ENCODE measurements at regions not wholly inside any gene's neighbourhood (a gene's known extent, or its start where the extent isn't known, plus 50 kb on each side); places are given as distances from the start of the nearest gene placed in this dataset.

DNA sequence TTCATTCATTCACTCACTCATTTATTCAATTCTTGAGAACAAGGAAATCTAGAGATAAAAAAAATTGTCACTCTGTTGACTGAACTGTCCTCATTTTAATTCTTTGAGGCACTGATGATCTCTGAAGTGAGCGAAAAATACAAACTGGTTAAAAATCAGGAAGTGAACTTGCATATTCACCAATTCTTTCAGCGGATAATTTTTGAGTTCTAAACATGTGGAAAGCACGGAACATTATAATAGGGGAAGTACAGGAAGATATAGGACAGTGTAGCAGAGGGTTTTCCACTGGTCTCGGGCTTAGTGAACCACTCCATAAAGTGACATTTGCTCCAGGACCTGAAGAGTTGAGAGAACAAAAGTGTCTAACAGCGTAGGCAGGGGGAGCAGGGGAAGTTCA is 169.5 kb downstream of the TLR4 start:
- intact Hi-C loops (cut with DNase I) = no loop called here
- H3K4me1 ChIP-seq = no peaks in the 10 kb centered on the region
- WGBS, 4 donors = 74 to 86% (median 83%) methylated on average over 5 of the region's 5 CpGs
- H3K4me3 ChIP-seq = no peak overlapping the region
- no peaks in the 10 kb centered on the region for H3K9me3 ChIP-seq
- TF ChIP-seq, protein P1, sequence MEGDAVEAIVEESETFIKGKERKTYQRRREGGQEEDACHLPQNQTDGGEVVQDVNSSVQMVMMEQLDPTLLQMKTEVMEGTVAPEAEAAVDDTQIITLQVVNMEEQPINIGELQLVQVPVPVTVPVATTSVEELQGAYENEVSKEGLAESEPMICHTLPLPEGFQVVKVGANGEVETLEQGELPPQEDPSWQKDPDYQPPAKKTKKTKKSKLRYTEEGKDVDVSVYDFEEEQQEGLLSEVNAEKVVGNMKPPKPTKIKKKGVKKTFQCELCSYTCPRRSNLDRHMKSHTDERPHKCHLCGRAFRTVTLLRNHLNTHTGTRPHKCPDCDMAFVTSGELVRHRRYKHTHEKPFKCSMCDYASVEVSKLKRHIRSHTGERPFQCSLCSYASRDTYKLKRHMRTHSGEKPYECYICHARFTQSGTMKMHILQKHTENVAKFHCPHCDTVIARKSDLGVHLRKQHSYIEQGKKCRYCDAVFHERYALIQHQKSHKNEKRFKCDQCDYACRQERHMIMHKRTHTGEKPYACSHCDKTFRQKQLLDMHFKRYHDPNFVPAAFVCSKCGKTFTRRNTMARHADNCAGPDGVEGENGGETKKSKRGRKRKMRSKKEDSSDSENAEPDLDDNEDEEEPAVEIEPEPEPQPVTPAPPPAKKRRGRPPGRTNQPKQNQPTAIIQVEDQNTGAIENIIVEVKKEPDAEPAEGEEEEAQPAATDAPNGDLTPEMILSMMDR (IDR thresholded peaks at IDR 0.05) = no peak
- no peak for TF ChIP-seq POLR2A (IDR thresholded peaks at IDR 0.05)
- no peak overlapping the region for H3K27ac ChIP-seq
- H3K36me3 ChIP-seq = no peaks in the 10 kb centered on the region
- ATAC-seq (no peak), DNase-seq (no peak)
- peaks cover 0 to 6% (median 0%) of the 10 kb centered on the region in 9 donors for H3K27me3 ChIP-seq

DNA sequence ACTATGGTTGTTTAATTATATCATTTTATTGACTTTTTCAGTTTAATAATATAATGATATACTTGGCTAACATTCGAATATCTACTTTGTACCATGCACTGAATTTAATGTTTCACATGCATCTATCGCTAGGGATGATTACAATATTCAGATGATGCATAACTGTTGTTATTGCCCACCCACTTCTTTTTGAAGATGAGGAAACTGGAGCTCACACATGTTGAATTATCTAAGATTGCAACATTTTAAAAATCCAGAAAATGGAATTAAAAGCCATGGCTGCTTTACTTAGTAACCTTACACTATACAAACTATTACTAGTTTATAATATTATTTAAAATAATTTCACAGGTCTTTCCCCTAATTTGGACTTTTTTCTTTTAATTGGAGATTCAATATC is 171.7 kb downstream of the TLR4 start:
- H3K27me3 ChIP-seq = peaks cover 0 to 6% (median 0%) of the 10 kb centered on the region in 9 donors
- no peak for DNase-seq
- WGBS, 4 donors = 74 to 85% (median 79%) methylated on average over 2 of the region's 2 CpGs
- intact Hi-C loops (cut with DNase I) = no loop called here
- H3K4me1 ChIP-seq = no peaks in the 10 kb centered on the region
- no peak overlapping the region for H3K4me3 ChIP-seq
- ATAC-seq = no peak
- no peak for TF ChIP-seq POLR2A (IDR thresholded peaks at IDR 0.05)
- TF ChIP-seq, protein P1 (IDR thresholded peaks at IDR 0.05) = no peak
- no peaks in the 10 kb centered on the region for H3K36me3 ChIP-seq
- no peaks in the 10 kb centered on the region for H3K9me3 ChIP-seq
- H3K27ac ChIP-seq = no peak overlapping the region

DNA sequence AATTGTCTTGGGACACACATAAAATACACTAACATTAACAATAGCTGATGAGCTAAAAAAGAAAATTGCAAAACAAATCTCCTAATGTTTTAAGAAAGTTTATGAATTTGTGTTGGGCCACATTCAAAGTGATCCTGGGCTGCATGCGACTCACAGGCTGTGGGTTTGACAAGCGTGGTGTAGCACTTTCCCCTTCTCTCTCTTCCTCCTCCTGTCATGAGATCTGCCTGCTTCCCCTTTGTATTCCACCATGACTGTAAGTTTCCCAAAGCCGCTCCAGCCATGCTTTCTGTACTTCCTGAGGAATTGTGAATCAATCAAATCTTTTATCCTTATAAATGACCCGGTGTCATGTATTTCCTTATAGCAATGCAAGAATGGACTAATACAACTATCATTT is 178.0 kb downstream of the TLR4 start:
- Histone ChIP-seq H3K4me1 (no peaks in the 10 kb centered on the region), H3K9me3 (no peaks in the 10 kb centered on the region), H3K27ac (no peak overlapping the region), H3K36me3 (no peaks in the 10 kb centered on the region), H3K27me3 (peaks cover 0 to 3% (median 0%) of the 10 kb centered on the region in 9 donors), H3K4me3 (no peak overlapping the region)
- no peak for ATAC-seq
- WGBS, 4 donors = 64 to 77% (median 74%) methylated on average over 4 of the region's 4 CpGs
- TF ChIP-seq POLR2A (IDR thresholded peaks at IDR 0.05) = no peak
- TF ChIP-seq, protein P1 (IDR thresholded peaks at IDR 0.05) = no peak
- intact Hi-C loops (cut with DNase I) = no loop called here
- no peak for DNase-seq

DNA sequence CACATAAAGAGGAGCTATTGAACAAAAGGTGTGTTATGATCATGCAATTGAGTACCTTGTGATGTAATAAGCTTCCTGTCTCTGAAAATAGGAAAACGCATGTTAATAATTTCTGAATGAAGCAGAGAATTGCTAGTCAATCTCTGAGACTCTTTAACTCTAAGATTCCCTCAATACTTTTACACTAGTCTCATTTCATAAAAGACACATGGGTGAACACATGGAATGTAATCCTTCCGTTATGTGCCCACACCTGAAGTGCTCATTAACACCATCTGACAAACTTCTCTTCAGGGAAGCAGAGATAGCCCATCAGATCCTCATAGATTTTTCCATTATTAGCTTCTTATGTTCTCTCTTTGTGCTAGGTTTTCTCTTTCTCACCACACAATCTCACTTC is 182.4 kb downstream of the TLR4 start:
- DNase-seq (no peak), ATAC-seq (no peak)
- Histone ChIP-seq H3K4me1 (no peaks in the 10 kb centered on the region), H3K36me3 (no peaks in the 10 kb centered on the region), H3K27ac (no peak overlapping the region), H3K27me3 (no peaks in the 10 kb centered on the region), H3K9me3 (no peaks in the 10 kb centered on the region), H3K4me3 (no peak overlapping the region)
- TF ChIP-seq, protein P1 (IDR thresholded peaks at IDR 0.05) = no peak
- no peak for TF ChIP-seq POLR2A (IDR thresholded peaks at IDR 0.05)
- 76 to 81% (median 79%) methylated on average over 2 of the region's 2 CpGs for WGBS, 4 donors
- intact Hi-C loops (cut with DNase I) = no loop called here
